ENCODE measurements at regions not wholly inside any gene's neighbourhood (a gene's known extent, or its start where the extent isn't known, plus 50 kb on each side); places are given as distances from the start of the nearest gene placed in this dataset.

GRCh38 chr9:7376213-7376612, 423.4 kb downstream of the DMAC1 start:
- TF ChIP-seq POLR2A (IDR thresholded peaks at IDR 0.05; ENCODE audit: control extremely low read depth in 1 of 2, low read depth in 2 of 2, low read length in 2 of 2) (no peak), JUN (IDR thresholded peaks at IDR 0.05; ENCODE audit: low read depth, low read length) (no peak), CTCF (IDR thresholded peaks at IDR 0.05; ENCODE audit: control extremely low read depth in 1 of 3, insufficient read depth in 1 of 3, low read depth in 1 of 3, low read length in 3 of 3) (no peak), ATF2 (IDR thresholded peaks at IDR 0.05; ENCODE audit: low read length) (no peak), GABPA (IDR thresholded peaks at IDR 0.05; ENCODE audit: borderline replicate concordance, insufficient read depth, low read length) (no peak), USF2 (IDR thresholded peaks at IDR 0.05; ENCODE audit: low read length) (no peak), CHD2 (IDR thresholded peaks at IDR 0.05; ENCODE audit: low read length) (no peak), SUZ12 (IDR thresholded peaks at IDR 0.05; ENCODE audit: low read length) (no peak)

Data from H1 (cell line).